ENCODE measurements at regions not wholly inside any gene's neighbourhood (a gene's known extent, or its start where the extent isn't known, plus 50 kb on each side); places are given as distances from the start of the nearest gene placed in this dataset.

DNA sequence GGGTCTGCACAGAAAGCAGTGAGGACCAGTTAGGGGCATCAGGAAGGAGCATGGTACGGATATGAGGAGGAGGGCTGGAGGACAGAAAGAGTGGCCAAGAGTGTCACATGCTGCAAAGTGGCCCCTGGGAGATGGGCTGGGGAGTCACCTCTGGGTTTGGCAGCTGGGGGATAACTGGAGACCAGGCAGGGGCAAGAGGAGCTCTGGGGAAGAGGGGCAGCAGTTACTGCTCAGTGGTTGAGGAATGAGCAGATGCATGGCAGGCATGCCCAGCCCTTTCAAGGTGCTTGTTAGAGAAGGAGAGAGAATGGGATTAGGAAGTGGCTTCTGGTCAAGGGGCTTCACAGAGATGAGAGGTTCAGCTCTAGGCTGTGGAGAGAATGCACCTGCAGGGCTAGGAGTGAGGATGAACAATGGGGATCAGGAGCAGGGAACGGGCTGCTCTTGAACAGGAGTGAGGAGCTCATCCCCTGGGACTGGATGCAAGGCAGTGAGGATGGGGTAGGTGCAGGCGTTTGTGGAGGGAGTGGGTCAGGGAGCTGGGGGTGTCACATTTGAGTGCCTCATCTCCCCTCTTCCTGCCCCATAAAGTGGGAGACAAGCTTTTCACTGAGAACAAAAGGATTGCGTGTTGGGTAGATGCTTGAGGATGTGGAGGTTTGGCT lies 127.5 kb downstream of the PAPOLA start:
- no peak overlapping the region for H3K4me3 ChIP-seq (ENCODE audit: low read length)
- no peak overlapping the region for H3K9ac ChIP-seq (ENCODE audit: low read length)
- H3K27ac ChIP-seq (ENCODE audit: low read length) = no peak overlapping the region
- BruUV-seq (replicated peaks) = no TSS peak
- no peaks in the 10 kb centered on the region for H3K9me2 ChIP-seq (replicated peaks; ENCODE audit: low read length)
- peaks cover 32% of the 10 kb centered on the region for H3K27me3 ChIP-seq (ENCODE audit: low read length)
- H3K79me2 ChIP-seq (ENCODE audit: low read length) = no peaks in the 10 kb centered on the region
- TF ChIP-seq EZH2phosphoT487 (IDR thresholded peaks at IDR 0.05; ENCODE audit: borderline replicate concordance, low read length) = no peak
- TF ChIP-seq EZH2 (IDR thresholded peaks at IDR 0.05; ENCODE audit: low read length, unreplicated experiment) = no peak
- TF ChIP-seq, protein P1, sequence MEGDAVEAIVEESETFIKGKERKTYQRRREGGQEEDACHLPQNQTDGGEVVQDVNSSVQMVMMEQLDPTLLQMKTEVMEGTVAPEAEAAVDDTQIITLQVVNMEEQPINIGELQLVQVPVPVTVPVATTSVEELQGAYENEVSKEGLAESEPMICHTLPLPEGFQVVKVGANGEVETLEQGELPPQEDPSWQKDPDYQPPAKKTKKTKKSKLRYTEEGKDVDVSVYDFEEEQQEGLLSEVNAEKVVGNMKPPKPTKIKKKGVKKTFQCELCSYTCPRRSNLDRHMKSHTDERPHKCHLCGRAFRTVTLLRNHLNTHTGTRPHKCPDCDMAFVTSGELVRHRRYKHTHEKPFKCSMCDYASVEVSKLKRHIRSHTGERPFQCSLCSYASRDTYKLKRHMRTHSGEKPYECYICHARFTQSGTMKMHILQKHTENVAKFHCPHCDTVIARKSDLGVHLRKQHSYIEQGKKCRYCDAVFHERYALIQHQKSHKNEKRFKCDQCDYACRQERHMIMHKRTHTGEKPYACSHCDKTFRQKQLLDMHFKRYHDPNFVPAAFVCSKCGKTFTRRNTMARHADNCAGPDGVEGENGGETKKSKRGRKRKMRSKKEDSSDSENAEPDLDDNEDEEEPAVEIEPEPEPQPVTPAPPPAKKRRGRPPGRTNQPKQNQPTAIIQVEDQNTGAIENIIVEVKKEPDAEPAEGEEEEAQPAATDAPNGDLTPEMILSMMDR (conservative IDR thresholded peaks at IDR 0.05; ENCODE audit: low read depth, low read length) = no peak
- DNase-seq (no peak), ATAC-seq (no peak)
- no peaks in the 10 kb centered on the region for H4K20me1 ChIP-seq (ENCODE audit: low read length)
- H3K9me3 ChIP-seq (ENCODE audit: low read length) = no peaks in the 10 kb centered on the region
- no peak overlapping the region for H2AFZ ChIP-seq (ENCODE audit: low read length)
- H3K4me2 ChIP-seq (ENCODE audit: low read length) = no peak overlapping the region
- peaks cover 7% of the 10 kb centered on the region; the same call in 1 of the 2 replicates for H3K4me1 ChIP-seq (ENCODE audit: insufficient read depth, low read length)
- H3K36me3 ChIP-seq (ENCODE audit: low read depth, low read length) = no peaks in the 10 kb centered on the region
- ChIA-PET CTCF (no interaction called here), POLR2A (ENCODE audit: unreplicated experiment) (no interaction called here)
- no peaks in the 10 kb centered on the region for H3F3A ChIP-seq (ENCODE audit: low read length, unreplicated experiment)
- intact Hi-C loops (cut with micrococcal nuclease) = no loop called here

- no peak for TF ChIP-seq EZH2 (IDR thresholded peaks at IDR 0.05; ENCODE audit: low read length, unreplicated experiment)
- TF ChIP-seq EZH2phosphoT487 (IDR thresholded peaks at IDR 0.05; ENCODE audit: borderline replicate concordance, low read length) = no peak
- TF ChIP-seq, protein P1 (conservative IDR thresholded peaks at IDR 0.05; ENCODE audit: low read depth, low read length) = no peak
- BruUV-seq (replicated peaks) = no TSS peak
- Histone ChIP-seq H3K9me2 (replicated peaks; ENCODE audit: low read length) (no peaks in the 10 kb centered on the region), H4K20me1 (ENCODE audit: low read length) (no peaks in the 10 kb centered on the region), H3K9me3 (ENCODE audit: low read length) (no peaks in the 10 kb centered on the region), H3K79me2 (ENCODE audit: low read length) (no peaks in the 10 kb centered on the region), H3K27me3 (ENCODE audit: low read length) (peaks cover 28% of the 10 kb centered on the region), H3K4me2 (ENCODE audit: low read length) (no peak overlapping the region), H2AFZ (ENCODE audit: low read length) (no peak overlapping the region), H3K4me1 (ENCODE audit: insufficient read depth, low read length) (peaks cover 7% of the 10 kb centered on the region; the same call in 1 of the 2 replicates), H3K36me3 (ENCODE audit: low read depth, low read length) (no peaks in the 10 kb centered on the region), H3K9ac (ENCODE audit: low read length) (no peak overlapping the region), H3K4me3 (ENCODE audit: low read length) (no peak overlapping the region), H3F3A (ENCODE audit: low read length, unreplicated experiment) (no peaks in the 10 kb centered on the region), H3K27ac (ENCODE audit: low read length) (no peak overlapping the region)
- DNase-seq = no peak
- no peak for ATAC-seq
- POLR2A ChIA-PET (ENCODE audit: unreplicated experiment) = no interaction called here
- intact Hi-C loops (cut with micrococcal nuclease) = no loop called here
- CTCF ChIA-PET = no interaction called here
Observed at GRCh38 chr14:96630281-96630680, 128.1 kb downstream of the PAPOLA start.

- CTCF ChIA-PET = no interaction called here
Observed at GRCh38 chr14:96631030-96631429, 128.8 kb downstream of the PAPOLA start.

More at GRCh38 chr14:96631030-96631429, 128.8 kb downstream of the PAPOLA start:
- Histone ChIP-seq H3K9me2 (replicated peaks; ENCODE audit: low read length) (no peaks in the 10 kb centered on the region), H2AFZ (ENCODE audit: low read length) (no peak overlapping the region), H3K4me1 (ENCODE audit: insufficient read depth, low read length) (peaks cover 7% of the 10 kb centered on the region; the same call in 1 of the 2 replicates), H3K9me3 (ENCODE audit: low read length) (no peaks in the 10 kb centered on the region), H4K20me1 (ENCODE audit: low read length) (no peaks in the 10 kb centered on the region), H3K9ac (ENCODE audit: low read length) (no peak overlapping the region), H3K36me3 (ENCODE audit: low read depth, low read length) (no peaks in the 10 kb centered on the region), H3F3A (ENCODE audit: low read length, unreplicated experiment) (no peaks in the 10 kb centered on the region), H3K4me3 (ENCODE audit: low read length) (no peak overlapping the region), H3K27ac (ENCODE audit: low read length) (no peak overlapping the region), H3K4me2 (ENCODE audit: low read length) (no peak overlapping the region), H3K79me2 (ENCODE audit: low read length) (no peaks in the 10 kb centered on the region), H3K27me3 (ENCODE audit: low read length) (peaks cover 21% of the 10 kb centered on the region)
- BruUV-seq (replicated peaks) = no TSS peak
- DNase-seq (no peak), ATAC-seq (no peak)
- TF ChIP-seq EZH2 (IDR thresholded peaks at IDR 0.05; ENCODE audit: low read length, unreplicated experiment) (no peak), EZH2phosphoT487 (IDR thresholded peaks at IDR 0.05; ENCODE audit: borderline replicate concordance, low read length) (no peak)
- TF ChIP-seq, protein P1 (conservative IDR thresholded peaks at IDR 0.05; ENCODE audit: low read depth, low read length) = no peak
- POLR2A ChIA-PET (ENCODE audit: unreplicated experiment) = no interaction called here
- intact Hi-C loops (cut with micrococcal nuclease) = no loop called here

All from PC-3 (cell line).